Peyer's patch (tissue), 4 donors: ENCODE measurements at regions not wholly inside any gene's neighbourhood (a gene's known extent, or its start where the extent isn't known, plus 50 kb on each side); places are given as distances from the start of the nearest gene placed in this dataset.
A peak's percentile ranks its signal among the peaks of the same experiment; 100 is the strongest.

Experiments used
- DNase-seq, 3 donors: peaks; one replicate each; pipeline ENCODE4 v3.0.0-alpha.2; 2017 to 2019
- H3K27ac ChIP-seq, 4 donors: fragments of 200-600 bp; sonication (generic); one replicate each; pipeline ENCODE4 v1.5.1; 2016 to 2019
- H3K27me3 ChIP-seq, 2 donors: fragments of 200-600 bp; sonication (generic); one replicate each; pipeline ENCODE4 v1.5.1; 2019
- H3K36me3 ChIP-seq, 3 donors: fragments of 200-600 bp; sonication (generic); one replicate each; pipeline ENCODE4 v1.5.1; 2016 to 2019
- H3K4me1 ChIP-seq, 4 donors: fragments of 200-600 bp; sonication (generic); one replicate each; pipeline ENCODE4 v1.5.1; 2016 to 2019
- H3K4me3 ChIP-seq, 4 donors: fragments of 200-600 bp; sonication (generic); 1 replicate in 3 of 4; 2 replicates in 1 of 4; pipeline ENCODE4 v1.5.1; 2016 to 2019; ENCODE audit warnings: mild to moderate bottlenecking in 1 of 4
- H3K9me3 ChIP-seq, 4 donors: fragments of 200-600 bp; sonication (generic); one replicate each; pipeline ENCODE4 v1.5.1; 2016 to 2019; ENCODE audit warnings: mild to moderate bottlenecking in 1 of 4
- POLR2A ChIP-seq, 2 donors: fragments of 450-650 bp; IDR thresholded peaks; one replicate each; pipeline ENCODE4 v1.5.1; 2017; ENCODE audit warnings: antibody characterized with exemption in 2 of 2, mild to moderate bottlenecking in 2 of 2, moderate library complexity in 2 of 2
- TF ChIP-seq, protein P1 (sequence below), 6 experiments: fragments of 450-650 bp in 4 of 6; fragments of 200-600 bp in 2 of 6; sonication (generic) in 1 of 6; IDR thresholded peaks; one replicate each; pipeline ENCODE4 v1.5.1; 2017 to 2019; ENCODE audit warnings: antibody characterized with exemption in 6 of 6, mild to moderate bottlenecking in 3 of 6, moderate library complexity in 1 of 6

DNA sequence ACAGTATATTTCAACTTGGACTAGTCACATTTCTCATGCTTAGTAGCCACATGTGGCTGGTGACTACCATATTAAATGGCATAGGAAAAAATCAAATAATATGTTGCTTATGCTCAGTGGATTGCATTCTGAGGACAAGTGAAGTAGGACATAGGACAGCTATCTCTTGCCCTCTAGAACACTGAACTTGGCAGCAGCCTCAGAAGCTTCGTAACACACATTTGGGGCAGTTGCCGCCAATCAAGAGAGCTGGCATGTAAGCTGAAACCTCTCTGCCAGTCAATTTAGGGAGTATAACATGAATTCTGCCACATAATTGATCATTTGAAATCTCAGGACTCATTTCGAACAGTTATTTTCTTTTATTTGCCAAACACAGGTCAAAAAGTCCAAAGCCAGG lies 505.5 kb downstream of the MAT2B start:
- DNase-seq, result no peak
- H3K9me3 ChIP-seq, result no peaks in the 10 kb centered on the region
- H3K4me3 ChIP-seq, result no peak overlapping the region
- no peak for TF ChIP-seq POLR2A (IDR thresholded peaks at IDR 0.05)
- TF ChIP-seq, protein P1, sequence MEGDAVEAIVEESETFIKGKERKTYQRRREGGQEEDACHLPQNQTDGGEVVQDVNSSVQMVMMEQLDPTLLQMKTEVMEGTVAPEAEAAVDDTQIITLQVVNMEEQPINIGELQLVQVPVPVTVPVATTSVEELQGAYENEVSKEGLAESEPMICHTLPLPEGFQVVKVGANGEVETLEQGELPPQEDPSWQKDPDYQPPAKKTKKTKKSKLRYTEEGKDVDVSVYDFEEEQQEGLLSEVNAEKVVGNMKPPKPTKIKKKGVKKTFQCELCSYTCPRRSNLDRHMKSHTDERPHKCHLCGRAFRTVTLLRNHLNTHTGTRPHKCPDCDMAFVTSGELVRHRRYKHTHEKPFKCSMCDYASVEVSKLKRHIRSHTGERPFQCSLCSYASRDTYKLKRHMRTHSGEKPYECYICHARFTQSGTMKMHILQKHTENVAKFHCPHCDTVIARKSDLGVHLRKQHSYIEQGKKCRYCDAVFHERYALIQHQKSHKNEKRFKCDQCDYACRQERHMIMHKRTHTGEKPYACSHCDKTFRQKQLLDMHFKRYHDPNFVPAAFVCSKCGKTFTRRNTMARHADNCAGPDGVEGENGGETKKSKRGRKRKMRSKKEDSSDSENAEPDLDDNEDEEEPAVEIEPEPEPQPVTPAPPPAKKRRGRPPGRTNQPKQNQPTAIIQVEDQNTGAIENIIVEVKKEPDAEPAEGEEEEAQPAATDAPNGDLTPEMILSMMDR (IDR thresholded peaks at IDR 0.05), result no peak
- H3K27ac ChIP-seq, result no peak overlapping the region
- no peaks in the 10 kb centered on the region for H3K4me1 ChIP-seq
- no peaks in the 10 kb centered on the region for H3K27me3 ChIP-seq
- H3K36me3 ChIP-seq, result no peaks in the 10 kb centered on the region

DNA sequence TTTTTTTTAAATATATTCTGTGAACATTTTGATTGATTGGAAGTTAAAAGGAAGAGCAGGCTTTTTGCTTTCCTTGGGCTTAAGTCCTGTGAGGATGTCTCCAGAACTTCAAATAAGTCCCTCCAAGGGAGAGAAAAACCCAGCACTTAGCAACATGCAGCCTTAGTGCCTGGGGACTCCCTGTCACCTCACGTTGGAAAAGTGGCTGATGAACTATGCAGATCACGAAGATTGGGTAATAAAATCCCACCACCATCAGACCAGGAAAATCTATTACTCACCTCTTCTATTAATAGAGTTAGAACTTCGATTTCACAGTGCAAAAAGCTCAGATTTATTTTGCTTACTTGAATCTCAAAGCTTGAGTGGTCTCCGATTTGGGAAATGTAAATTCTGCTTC lies 507.0 kb downstream of the MAT2B start:
- no peak overlapping the region for H3K27ac ChIP-seq
- no peak for DNase-seq
- TF ChIP-seq, protein P1 (IDR thresholded peaks at IDR 0.05), result no peak
- TF ChIP-seq POLR2A (IDR thresholded peaks at IDR 0.05), result no peak
- no peaks in the 10 kb centered on the region for H3K9me3 ChIP-seq
- no peak overlapping the region for H3K4me3 ChIP-seq
- H3K36me3 ChIP-seq, result no peaks in the 10 kb centered on the region
- no peaks in the 10 kb centered on the region for H3K27me3 ChIP-seq
- H3K4me1 ChIP-seq, result no peaks in the 10 kb centered on the region

DNA sequence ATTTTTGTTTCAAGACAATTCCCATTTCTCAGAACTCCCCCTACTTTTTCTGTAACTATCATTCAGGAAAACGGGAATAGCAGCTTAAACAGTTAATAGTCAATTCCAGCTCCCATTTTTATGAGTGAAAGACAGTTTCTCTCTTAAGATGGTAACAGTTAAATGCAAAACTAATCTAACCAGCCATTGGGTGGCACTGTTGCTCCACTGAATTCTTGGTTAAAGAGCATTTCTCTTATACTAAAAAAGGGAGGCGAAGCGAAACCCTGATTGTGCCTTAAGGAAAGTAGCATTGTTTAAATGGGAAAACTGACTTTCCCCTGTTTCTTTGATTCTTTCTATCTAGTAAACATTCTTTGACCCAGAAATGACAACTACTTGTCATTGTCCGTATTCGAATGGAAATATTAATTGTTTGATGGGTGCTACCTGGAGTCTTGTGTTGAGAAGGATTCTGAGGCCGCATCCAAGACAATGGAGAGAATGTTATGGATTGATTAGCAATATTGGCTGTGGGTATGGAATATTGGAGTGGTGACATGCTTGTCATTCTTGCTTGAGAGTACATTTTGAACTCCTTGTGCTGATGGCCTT lies 507.8 kb downstream of the MAT2B start:
- no peak overlapping the region for H3K4me3 ChIP-seq
- H3K27me3 ChIP-seq, result no peaks in the 10 kb centered on the region
- H3K36me3 ChIP-seq, result no peaks in the 10 kb centered on the region
- H3K27ac ChIP-seq, result no peak overlapping the region
- TF ChIP-seq, protein P1 (IDR thresholded peaks at IDR 0.05), result peak; percentile 17 to 91 (median 76)
- no peak for TF ChIP-seq POLR2A (IDR thresholded peaks at IDR 0.05)
- DNase-seq, result peak in 2 of 3 donors; percentile 52 to 86
- no peaks in the 10 kb centered on the region for H3K9me3 ChIP-seq
- H3K4me1 ChIP-seq, result no peaks in the 10 kb centered on the region

DNA sequence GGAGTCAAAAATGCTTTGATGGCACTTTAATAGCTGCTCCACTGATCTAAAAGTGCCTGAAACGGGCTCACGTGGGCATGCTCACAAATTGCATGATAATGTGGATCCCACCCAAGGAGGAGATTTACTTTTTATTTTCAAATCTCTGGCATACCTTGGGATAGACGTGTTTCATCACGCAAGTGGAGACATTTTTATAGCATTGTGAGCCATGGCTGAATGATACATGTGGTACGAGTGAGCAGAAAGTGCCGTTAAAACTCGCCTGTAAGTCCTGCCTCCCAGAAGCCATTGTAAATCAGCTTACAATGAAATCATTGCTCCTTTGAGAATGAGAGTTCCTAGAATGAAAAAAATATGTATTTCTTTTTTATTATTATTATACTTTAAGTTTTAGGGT lies 514.7 kb downstream of the MAT2B start:
- H3K27me3 ChIP-seq, result no peaks in the 10 kb centered on the region
- H3K9me3 ChIP-seq, result no peaks in the 10 kb centered on the region
- no peaks in the 10 kb centered on the region for H3K4me1 ChIP-seq
- H3K4me3 ChIP-seq, result no peak overlapping the region
- H3K36me3 ChIP-seq, result no peaks in the 10 kb centered on the region
- no peak overlapping the region for H3K27ac ChIP-seq
- TF ChIP-seq, protein P1 (IDR thresholded peaks at IDR 0.05), result no peak
- TF ChIP-seq POLR2A (IDR thresholded peaks at IDR 0.05), result no peak
- no peak for DNase-seq

DNA sequence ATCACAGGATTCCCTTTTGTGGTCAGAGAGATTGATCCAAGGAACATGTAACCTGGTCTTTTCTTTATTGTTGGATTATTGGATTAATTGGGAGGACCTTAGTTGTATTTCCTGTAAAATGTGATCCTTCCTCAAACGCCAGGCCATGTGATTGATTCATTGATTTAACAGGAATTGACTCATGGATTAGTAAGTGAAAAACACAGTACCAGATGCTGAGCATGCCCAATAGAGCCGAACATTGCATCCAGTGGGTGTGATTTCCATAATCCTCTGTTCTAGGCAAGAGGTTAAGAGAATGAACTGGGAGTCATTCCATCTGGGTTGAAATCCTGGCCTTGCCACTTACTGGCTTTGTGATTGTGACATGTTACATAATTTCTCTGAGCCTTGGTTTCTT lies 522.3 kb downstream of the MAT2B start:
- Histone ChIP-seq H3K4me3 (no peak overlapping the region), H3K27ac (no peak overlapping the region), H3K9me3 (no peaks in the 10 kb centered on the region), H3K4me1 (no peaks in the 10 kb centered on the region), H3K36me3 (no peaks in the 10 kb centered on the region), H3K27me3 (no peaks in the 10 kb centered on the region)
- no peak for DNase-seq
- TF ChIP-seq, protein P1 (IDR thresholded peaks at IDR 0.05), result no peak
- no peak for TF ChIP-seq POLR2A (IDR thresholded peaks at IDR 0.05)
